SK-N-SH (cell line): ENCODE measurements at regions not wholly inside any gene's neighbourhood (a gene's known extent, or its start where the extent isn't known, plus 50 kb on each side); places are given as distances from the start of the nearest gene placed in this dataset.

Experiments
- CTCF ChIA-PET: fragments of 300-600, 350-600 bp; formaldehyde crosslinking; extraction: SDS; loops from one replicate; lab custom pipeline; 2021; lab: Yijun Ruan, JAX
- POLR2A ChIA-PET: fragments of 350-600 bp; sonication (Branson Sonifier 250); formaldehyde crosslinking; extraction: SDS; loops from one replicate; lab custom pipeline; 2020; ENCODE audit warnings: antibody characterized with exemption, inconsistent platforms; lab: Yijun Ruan, JAX
- DNase-seq: peaks from one replicate; pipeline ENCODE4 v3.0.0; 2012
- H2AFZ ChIP-seq: fragments of 200-600 bp; sonication (generic); 2 replicates; pipeline ENCODE4 v1.8.1; 2016; ENCODE audit warnings: antibody characterized with exemption, mild to moderate bottlenecking, low read depth
- H3F3A ChIP-seq: fragments of 200-600 bp; sonication (generic); replicated peaks from 2 replicates; pipeline ENCODE3; 2016; ENCODE audit warnings: antibody characterized with exemption, mild to moderate bottlenecking; ENCODE audit not compliant: insufficient read depth
- H3K27ac ChIP-seq, 2 experiments: fragments of 200-500 bp in 1 of 2; fragments of 200-600 bp in 1 of 2; sonication (Bioruptor generic) in 1 of 2; sonication (generic), shearing (Covaris generic) in 1 of 2; 2 replicates each; pipeline versions ENCODE4 v1.5.1 to v1.6.1; 2014 to 2016; ENCODE audit warnings: low read depth in 2 of 2, inconsistent platforms in 1 of 2, low read length in 1 of 2, mild to moderate bottlenecking in 1 of 2, mixed read lengths in 1 of 2
- H3K27me3 ChIP-seq: fragments of 200-600 bp; sonication (generic), shearing (Covaris generic); 2 replicates; pipeline ENCODE4 v1.6.1; 2016; ENCODE audit warnings: mixed run types; ENCODE audit not compliant: insufficient read depth
- H3K36me3 ChIP-seq, 2 experiments: fragments of 200-500 bp in 1 of 2; fragments of 200-600 bp in 1 of 2; sonication (Bioruptor generic) in 1 of 2; sonication (generic) in 1 of 2; replicated peaks in 1 of 2; 2 replicates each; pipeline versions ENCODE3 to v1.5.1; 2014 to 2016; ENCODE audit warnings: low read length in 1 of 2, mild to moderate bottlenecking in 1 of 2; ENCODE audit not compliant: insufficient read depth in 2 of 2, control insufficient read depth in 1 of 2
- H3K4me1 ChIP-seq, 2 experiments: fragments of 200-500 bp in 1 of 2; fragments of 200-600 bp in 1 of 2; sonication (Bioruptor generic) in 1 of 2; sonication (generic), shearing (Covaris generic) in 1 of 2; 2 replicates each; pipeline versions ENCODE4 v1.5.1 to v1.6.1; 2014 to 2016; ENCODE audit warnings: low read depth in 1 of 2, low read length in 1 of 2, mixed run types in 1 of 2; ENCODE audit not compliant: insufficient read depth in 2 of 2, control insufficient read depth in 1 of 2
- H3K4me2 ChIP-seq: fragments of 200-600 bp; sonication (generic), shearing (Covaris generic); 2 replicates; pipeline ENCODE4 v1.6.1; 2017; ENCODE audit warnings: mixed run types
- H3K4me3 ChIP-seq, 2 experiments: fragments of 200-500 bp in 1 of 2; fragments of 200-600 bp in 1 of 2; sonication (Bioruptor generic) in 1 of 2; sonication (generic), shearing (Covaris generic) in 1 of 2; 2 replicates each; pipeline versions ENCODE4 v1.5.1 to v1.8.1; 2014 to 2016; ENCODE audit warnings: low read depth in 2 of 2, inconsistent platforms in 1 of 2, low read length in 1 of 2, mild to moderate bottlenecking in 1 of 2, mixed read lengths in 1 of 2, moderate library complexity in 1 of 2
- H3K79me2 ChIP-seq: fragments of 200-600 bp; sonication (generic); 2 replicates; pipeline ENCODE4 v1.8.1; 2017; ENCODE audit warnings: mild to moderate bottlenecking; ENCODE audit not compliant: insufficient read depth
- H3K9ac ChIP-seq: fragments of 200-600 bp; sonication (generic); 2 replicates; pipeline ENCODE4 v1.6.1; 2017; ENCODE audit warnings: mixed run types
- H3K9me2 ChIP-seq: fragments of 200-600 bp; sonication (generic); 2 replicates; pipeline ENCODE4 v1.6.1; 2017; ENCODE audit warnings: mixed run types
- H3K9me3 ChIP-seq: fragments of 200-600 bp; sonication (generic); 2 replicates; pipeline ENCODE4 v1.6.1; 2017; ENCODE audit warnings: mixed run types, mild to moderate bottlenecking, moderate library complexity
- H4K20me1 ChIP-seq: fragments of 200-600 bp; sonication (generic); 2 replicates; pipeline ENCODE4 v1.6.1; 2017; ENCODE audit warnings: mild to moderate bottlenecking, mixed run types; ENCODE audit not compliant: insufficient read depth
- CHD2 ChIP-seq: fragments of 150-350 bp; IDR thresholded peaks from 2 replicates; pipeline ENCODE4 v1.6.1; 2018; ENCODE audit warnings: low read length; ENCODE audit not compliant: partially characterized antibody
- ELF1 ChIP-seq: IDR thresholded peaks from 2 replicates; pipeline ENCODE4 v1.4.0; 2012
- EP300 ChIP-seq, 2 experiments: IDR thresholded peaks; 2 replicates each; pipeline versions ENCODE4 v1.4.0 to v1.6.1; 2012; ENCODE audit warnings: borderline replicate concordance in 1 of 2, low read depth in 1 of 2, low read length in 1 of 2
- EZH2phosphoT487 ChIP-seq: fragments of 200-600 bp; sonication (generic); IDR thresholded peaks from 2 replicates; pipeline ENCODE4 v1.6.1; 2017; ENCODE audit warnings: low read depth, mixed run types, mild to moderate bottlenecking, antibody characterized with exemption, moderate library complexity, borderline replicate concordance
- FOSL2 ChIP-seq: IDR thresholded peaks from 2 replicates; pipeline ENCODE4 v1.4.0; 2012; ENCODE audit warnings: low read depth, mild to moderate bottlenecking, moderate library complexity, borderline replicate concordance
- FOXM1 ChIP-seq: IDR thresholded peaks from 2 replicates; pipeline ENCODE4 v1.4.0; 2012; ENCODE audit warnings: low read depth, mild to moderate bottlenecking
- GATA2 ChIP-seq: sonication (generic); formaldehyde crosslinking; IDR thresholded peaks from 2 replicates; pipeline ENCODE4 v1.5.0; 2020; ENCODE audit warnings: mild to moderate bottlenecking, missing genetic modification reagents
- JUND ChIP-seq: IDR thresholded peaks from 2 replicates; pipeline ENCODE4 v1.4.0; 2012
- MAX ChIP-seq: IDR thresholded peaks from 2 replicates; pipeline ENCODE4 v1.4.0; 2012; ENCODE audit warnings: low read depth
- MEF2A ChIP-seq: IDR thresholded peaks from 2 replicates; pipeline ENCODE4 v1.4.0; 2012; ENCODE audit warnings: low read depth, borderline replicate concordance
- MXI1 ChIP-seq: IDR thresholded peaks from 2 replicates; pipeline ENCODE4 v1.6.1; 2012; ENCODE audit warnings: mild to moderate bottlenecking, low read depth, low read length, improper control_type of control experiment
- NFIC ChIP-seq: IDR thresholded peaks from 2 replicates; pipeline ENCODE4 v1.4.0; 2012; ENCODE audit warnings: borderline replicate concordance
- SMC3 ChIP-seq: IDR thresholded peaks from 2 replicates; pipeline ENCODE4 v1.6.1; 2012; ENCODE audit warnings: low read depth, low read length, improper control_type of control experiment
- TAF1 ChIP-seq: IDR thresholded peaks from 2 replicates; pipeline ENCODE4 v1.6.1; 2012; ENCODE audit warnings: low read depth, mild to moderate bottlenecking, low read length, moderate library complexity, borderline replicate concordance
- TCF12 ChIP-seq: IDR thresholded peaks from 2 replicates; pipeline ENCODE4 v1.4.0; 2012
- USF1 ChIP-seq: IDR thresholded peaks from 2 replicates; pipeline ENCODE4 v1.4.0; 2012; ENCODE audit warnings: low read depth, borderline replicate concordance
- YY1 ChIP-seq: IDR thresholded peaks from 2 replicates; pipeline ENCODE4 v1.4.0; 2012; ENCODE audit warnings: low read depth, mild to moderate bottlenecking
- WGBS: methylation state at CpG from one replicate; pipeline ENCODE4 v1.1.6; 2017; ENCODE audit warnings: low lambda C conversion rate; 5-methylcytosine and 5-hydroxymethylcytosine counted together
- TF ChIP-seq, protein P1 (sequence below): IDR thresholded peaks from 2 replicates; pipeline ENCODE4 v1.6.1; 2012; ENCODE audit warnings: mild to moderate bottlenecking, low read depth, low read length, moderate library complexity

- no peak overlapping the region for H3K9ac ChIP-seq
- CTCF ChIA-PET: no interaction called here
- POLR2A ChIA-PET: no interaction called here
- no peaks in the 10 kb centered on the region for H3K79me2 ChIP-seq
- H3K4me1 ChIP-seq: no peaks in the 10 kb centered on the region
- no peak overlapping the region for H3K4me2 ChIP-seq
- WGBS: 4% methylated on average over 2 of the region's 2 CpGs
- H3K9me2 ChIP-seq: no peaks in the 10 kb centered on the region
- no peaks in the 10 kb centered on the region for H3K27me3 ChIP-seq
- H3K9me3 ChIP-seq: no peaks in the 10 kb centered on the region
- no peak overlapping the region for H2AFZ ChIP-seq
- H3K36me3 ChIP-seq: no peaks in the 10 kb centered on the region
- TF ChIP-seq TCF12: no peak
- TF ChIP-seq EZH2phosphoT487: no peak
- TF ChIP-seq ELF1: no peak
- no peak for TF ChIP-seq FOSL2
- TF ChIP-seq CHD2: no peak
- no peak for TF ChIP-seq USF1
- TF ChIP-seq SMC3: no peak
- TF ChIP-seq FOXM1: no peak
- no peak for TF ChIP-seq MXI1
- TF ChIP-seq MAX: no peak
- no peak for TF ChIP-seq NFIC
- no peaks in the 10 kb centered on the region for H3F3A ChIP-seq
- no peak for DNase-seq
- H3K27ac ChIP-seq: no peak overlapping the region
- no peak overlapping the region for H3K4me3 ChIP-seq
- H4K20me1 ChIP-seq: no peaks in the 10 kb centered on the region
Measured at GRCh38 chr16:52055381-52055780, 491.6 kb downstream of the TOX3 start.

DNA sequence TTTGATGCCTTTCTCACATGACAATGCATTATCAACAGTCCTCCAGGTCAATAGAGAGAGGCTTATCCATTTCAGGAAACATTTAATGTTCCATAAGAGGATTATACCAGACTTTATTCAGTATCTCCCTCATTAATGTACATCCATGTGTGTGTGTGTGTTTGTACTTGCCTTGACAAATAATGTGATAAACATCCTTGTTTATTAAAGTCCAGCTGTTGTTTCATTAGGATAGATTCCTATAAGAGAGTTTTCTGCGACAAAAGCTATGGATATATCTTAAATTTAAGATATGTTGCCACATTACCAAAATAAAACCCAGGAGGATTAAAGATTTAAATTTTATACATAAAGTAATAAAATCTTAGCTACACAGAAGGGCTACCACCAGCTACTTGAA lies 492.6 kb downstream of the TOX3 start:
- DNase-seq: no peak
- Histone ChIP-seq H2AFZ (no peak overlapping the region), H3K27ac (no peak overlapping the region), H3F3A (no peaks in the 10 kb centered on the region), H3K4me1 (no peaks in the 10 kb centered on the region), H3K27me3 (no peaks in the 10 kb centered on the region), H3K4me2 (no peak overlapping the region), H3K36me3 (no peaks in the 10 kb centered on the region), H3K9me2 (no peaks in the 10 kb centered on the region), H3K4me3 (no peak overlapping the region), H4K20me1 (no peaks in the 10 kb centered on the region), H3K9ac (no peak overlapping the region), H3K79me2 (no peaks in the 10 kb centered on the region)
- 3% methylated on average over 1 of the region's 1 CpG for WGBS
- POLR2A ChIA-PET: no interaction called here
- CTCF ChIA-PET: no interaction called here
- TF ChIP-seq MEF2A (no peak), MXI1 (no peak), SMC3 (no peak)
- TF ChIP-seq, all 33 proteins: peak for 0
- no peaks in the 10 kb centered on the region for H3K9me3 ChIP-seq

- ChIA-PET POLR2A (no interaction called here), CTCF (no interaction called here)
- no peak overlapping the region for H3K27ac ChIP-seq
- H3K36me3 ChIP-seq: no peaks in the 10 kb centered on the region
- H3F3A ChIP-seq: no peaks in the 10 kb centered on the region
- no peaks in the 10 kb centered on the region for H3K9me3 ChIP-seq
- no peaks in the 10 kb centered on the region for H3K9me2 ChIP-seq
- no peak overlapping the region for H3K9ac ChIP-seq
- H3K79me2 ChIP-seq: no peaks in the 10 kb centered on the region
- DNase-seq: no peak
- no peaks in the 10 kb centered on the region for H4K20me1 ChIP-seq
- H3K4me3 ChIP-seq: no peak overlapping the region
- no peak overlapping the region for H3K4me2 ChIP-seq
- no peaks in the 10 kb centered on the region for H3K27me3 ChIP-seq
- H3K4me1 ChIP-seq: no peaks in the 10 kb centered on the region
- H2AFZ ChIP-seq: no peak overlapping the region
- no peak for TF ChIP-seq GATA2 (CRISPR knock-in tag)
- no peak for TF ChIP-seq JUND
- no peak for TF ChIP-seq USF1
- TF ChIP-seq EP300 (IDR thresholded peaks at IDR 0.05; ENCODE audit: borderline replicate concordance in 1 of 2, low read depth in 1 of 2, low read length in 1 of 2): no peak
- TF ChIP-seq TAF1: no peak
- TF ChIP-seq, protein P1, sequence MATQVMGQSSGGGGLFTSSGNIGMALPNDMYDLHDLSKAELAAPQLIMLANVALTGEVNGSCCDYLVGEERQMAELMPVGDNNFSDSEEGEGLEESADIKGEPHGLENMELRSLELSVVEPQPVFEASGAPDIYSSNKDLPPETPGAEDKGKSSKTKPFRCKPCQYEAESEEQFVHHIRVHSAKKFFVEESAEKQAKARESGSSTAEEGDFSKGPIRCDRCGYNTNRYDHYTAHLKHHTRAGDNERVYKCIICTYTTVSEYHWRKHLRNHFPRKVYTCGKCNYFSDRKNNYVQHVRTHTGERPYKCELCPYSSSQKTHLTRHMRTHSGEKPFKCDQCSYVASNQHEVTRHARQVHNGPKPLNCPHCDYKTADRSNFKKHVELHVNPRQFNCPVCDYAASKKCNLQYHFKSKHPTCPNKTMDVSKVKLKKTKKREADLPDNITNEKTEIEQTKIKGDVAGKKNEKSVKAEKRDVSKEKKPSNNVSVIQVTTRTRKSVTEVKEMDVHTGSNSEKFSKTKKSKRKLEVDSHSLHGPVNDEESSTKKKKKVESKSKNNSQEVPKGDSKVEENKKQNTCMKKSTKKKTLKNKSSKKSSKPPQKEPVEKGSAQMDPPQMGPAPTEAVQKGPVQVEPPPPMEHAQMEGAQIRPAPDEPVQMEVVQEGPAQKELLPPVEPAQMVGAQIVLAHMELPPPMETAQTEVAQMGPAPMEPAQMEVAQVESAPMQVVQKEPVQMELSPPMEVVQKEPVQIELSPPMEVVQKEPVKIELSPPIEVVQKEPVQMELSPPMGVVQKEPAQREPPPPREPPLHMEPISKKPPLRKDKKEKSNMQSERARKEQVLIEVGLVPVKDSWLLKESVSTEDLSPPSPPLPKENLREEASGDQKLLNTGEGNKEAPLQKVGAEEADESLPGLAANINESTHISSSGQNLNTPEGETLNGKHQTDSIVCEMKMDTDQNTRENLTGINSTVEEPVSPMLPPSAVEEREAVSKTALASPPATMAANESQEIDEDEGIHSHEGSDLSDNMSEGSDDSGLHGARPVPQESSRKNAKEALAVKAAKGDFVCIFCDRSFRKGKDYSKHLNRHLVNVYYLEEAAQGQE: no peak
- no peak for TF ChIP-seq FOXM1
- no peak for TF ChIP-seq FOSL2
- no peak for TF ChIP-seq YY1
Measured at GRCh38 chr16:52052818-52053217, 494.1 kb downstream of the TOX3 start.
